ENCODE measurements at regions not wholly inside any gene's neighbourhood (a gene's known extent, or its start where the extent isn't known, plus 50 kb on each side); places are given as distances from the start of the nearest gene placed in this dataset.

DNA sequence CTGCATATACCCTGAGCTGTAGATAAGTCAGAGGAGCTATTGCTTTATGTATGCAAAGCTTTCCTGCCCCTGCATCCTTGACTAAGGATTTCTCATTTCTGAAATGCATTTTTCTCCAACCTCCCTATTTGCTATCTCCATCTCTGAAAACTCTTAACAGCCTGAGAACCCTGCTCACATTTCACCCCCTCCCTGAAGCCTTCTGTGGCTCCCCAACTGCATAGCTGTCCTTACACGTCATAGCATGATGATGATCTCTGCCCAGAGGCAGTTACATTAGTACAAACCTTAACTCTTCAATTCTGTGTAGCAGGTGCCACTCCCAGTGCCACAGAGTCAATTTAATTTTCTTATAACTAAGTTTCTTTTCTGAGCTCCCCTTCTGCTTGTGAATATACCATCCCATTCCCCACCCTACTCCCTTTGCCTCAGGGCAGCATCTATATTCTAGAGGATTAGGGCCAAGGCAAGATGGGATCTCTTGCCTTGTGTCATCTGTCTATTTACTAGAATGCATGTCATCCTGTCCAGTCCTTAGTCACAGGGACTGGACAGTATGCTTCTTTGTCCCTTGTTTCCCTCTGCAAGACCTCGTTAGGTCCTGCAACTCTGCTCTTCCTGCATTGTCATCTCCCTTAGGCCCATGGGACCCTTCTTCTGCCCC is 149.7 kb upstream of the SPRY4 start:
- DNase-seq (ENCODE audit: low read depth in 2 of 2): no peak

DNA sequence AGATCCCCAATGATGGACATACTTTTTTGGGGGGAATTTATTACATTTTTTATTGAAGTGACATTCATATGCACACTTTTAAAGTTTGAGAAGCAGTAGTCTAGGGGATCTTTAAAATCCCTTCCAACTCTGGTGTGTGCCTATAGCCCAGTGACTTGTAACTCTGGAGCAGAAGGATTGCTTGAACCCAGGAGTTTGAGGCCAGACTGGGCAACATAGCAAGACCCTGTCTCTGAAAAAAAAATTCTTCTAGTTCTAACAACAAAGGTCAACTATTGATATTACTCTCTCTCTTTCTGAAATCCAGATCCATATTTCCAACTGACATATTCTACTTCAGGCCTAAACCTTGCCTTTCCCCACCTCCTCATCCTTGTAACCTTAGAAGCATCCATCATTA is 148.2 kb upstream of the SPRY4 start:
- no peak for DNase-seq (ENCODE audit: low read depth in 2 of 2)

DNA sequence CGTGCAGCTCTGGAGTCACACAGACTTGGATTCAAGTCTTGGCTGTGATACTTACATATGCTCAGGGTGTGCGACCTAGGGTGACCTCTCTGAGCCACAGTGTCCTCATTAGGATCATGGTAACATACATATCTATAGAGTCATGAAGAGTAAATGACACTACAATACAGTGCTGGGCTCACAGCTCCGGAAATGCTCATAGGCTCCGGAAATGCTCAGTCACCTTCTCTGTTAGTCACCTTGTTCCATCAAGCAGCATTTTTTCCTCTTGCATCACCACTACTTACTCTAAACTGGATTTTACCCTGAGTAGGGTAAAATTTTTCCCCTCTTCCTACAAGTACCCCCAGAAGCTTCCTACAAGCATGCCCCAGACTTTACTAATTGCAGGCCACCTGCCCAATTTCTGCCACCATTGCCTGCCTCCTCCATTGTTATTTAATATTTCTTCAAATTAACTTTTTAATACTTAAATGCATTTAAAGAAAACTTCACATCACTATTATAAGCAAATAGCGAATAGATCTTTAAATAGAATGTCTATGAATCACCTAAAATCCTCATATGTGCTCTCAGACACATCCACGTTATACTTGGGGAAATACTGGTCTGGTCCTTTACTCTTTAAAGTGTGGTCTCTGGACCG is 147.6 kb upstream of the SPRY4 start:
- DNase-seq (ENCODE audit: low read depth in 2 of 2): peak; percentile 15 to 39

DNA sequence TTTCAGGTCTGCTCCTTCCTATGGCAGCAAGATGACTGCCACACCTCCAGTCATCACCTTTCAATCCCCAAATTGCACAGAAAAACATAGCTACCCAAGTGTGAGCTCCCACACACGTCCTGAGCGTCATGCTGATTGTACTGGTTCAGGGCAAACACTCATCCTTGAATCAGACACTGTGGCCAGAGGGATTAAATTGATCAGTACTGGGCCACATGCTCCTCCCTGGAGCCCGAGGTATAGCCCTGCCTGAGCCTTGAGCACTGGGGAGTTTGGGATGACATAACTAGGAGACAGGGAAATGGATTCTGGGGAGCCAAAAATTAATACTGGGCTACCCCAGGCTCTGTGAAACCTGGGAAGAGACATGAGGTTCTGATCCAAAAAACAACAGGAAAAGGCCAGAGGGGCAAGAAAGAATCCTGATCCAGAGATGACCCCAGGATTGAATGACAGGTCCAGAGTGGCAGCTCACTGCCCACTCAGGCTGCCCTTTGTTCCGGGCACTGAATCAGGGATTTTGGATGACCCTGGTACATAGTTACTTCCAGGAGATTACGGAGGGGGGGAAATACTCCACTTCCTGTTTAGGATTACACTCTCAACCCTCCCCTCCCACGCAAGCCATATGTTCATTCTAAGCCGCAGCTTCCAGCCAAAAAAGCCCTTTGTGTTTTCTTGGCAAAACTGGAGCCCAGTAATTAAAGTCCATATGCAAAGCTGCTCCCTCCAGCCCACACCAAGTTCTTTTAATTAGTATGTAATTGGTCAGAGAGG is 141.6 kb upstream of the SPRY4 start:
- DNase-seq (ENCODE audit: low read depth in 2 of 2): no peak

DNA sequence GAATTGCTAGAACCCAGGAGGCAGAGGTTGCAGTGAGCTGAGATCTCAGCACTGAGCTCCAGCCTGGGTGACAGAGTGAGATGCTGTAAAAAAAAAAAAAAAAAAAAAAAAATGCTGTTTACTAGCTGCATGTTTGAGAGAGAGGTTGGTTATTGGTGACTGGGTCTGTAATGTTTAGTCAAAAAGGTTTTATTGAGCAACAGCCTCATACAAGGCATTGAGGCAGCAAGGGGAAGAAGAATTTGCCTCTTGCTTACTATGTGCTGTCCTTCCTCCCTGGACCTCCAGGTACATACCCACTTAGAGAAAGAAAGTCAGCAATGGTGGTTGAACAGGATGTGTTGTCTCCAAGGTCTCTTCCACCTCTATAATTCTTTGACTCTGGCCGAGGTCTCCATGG is 140.7 kb upstream of the SPRY4 start:
- DNase-seq (ENCODE audit: low read depth in 2 of 2): no peak

DNA sequence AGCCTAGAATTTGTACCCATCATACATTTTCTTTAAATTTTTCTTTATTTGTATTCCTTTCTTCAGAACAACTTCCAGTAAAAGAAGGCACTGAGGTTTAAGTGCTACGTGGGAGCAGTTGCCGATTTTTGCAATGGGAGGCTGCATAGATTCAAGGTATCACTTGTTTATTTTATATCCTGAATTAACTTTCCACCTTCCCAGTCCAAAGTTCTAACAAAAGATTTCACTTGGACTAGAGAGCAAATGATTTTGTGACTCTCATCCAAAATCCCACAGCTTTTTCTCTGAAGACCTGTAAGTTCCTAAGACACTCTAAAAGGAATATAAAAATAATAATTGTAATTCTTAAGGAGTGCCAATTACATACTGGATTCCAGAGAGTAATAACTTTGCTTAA is 139.1 kb upstream of the SPRY4 start:
- DNase-seq (ENCODE audit: low read depth in 2 of 2): no peak

DNA sequence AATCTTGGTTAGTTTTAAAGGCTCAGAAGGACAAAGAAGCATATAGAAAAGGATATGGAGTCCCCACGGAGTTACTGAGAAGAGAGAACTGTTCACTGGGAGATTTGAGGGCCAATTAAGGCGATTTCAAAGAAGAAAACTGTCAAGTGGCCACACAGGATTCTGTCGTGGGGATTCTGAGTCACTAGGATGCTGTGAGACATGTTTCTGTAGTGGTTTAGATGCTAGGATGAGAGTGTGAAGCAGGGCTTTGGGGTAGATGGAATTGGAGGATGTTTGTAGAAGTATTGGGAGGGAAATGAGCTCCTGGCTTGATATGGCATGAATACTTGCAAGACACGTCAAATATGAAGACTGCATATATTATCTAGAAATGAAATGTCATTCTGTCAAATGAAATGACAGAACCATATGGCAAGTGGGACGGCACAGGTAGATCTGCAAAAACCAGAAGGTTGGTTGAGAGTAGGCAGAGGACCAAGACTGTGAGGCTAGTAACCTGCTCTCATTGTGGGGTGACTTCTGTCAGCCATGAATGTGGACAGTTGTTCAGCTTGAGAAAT is 136.3 kb upstream of the SPRY4 start:
- DNase-seq (ENCODE audit: low read depth in 2 of 2): no peak

DNA sequence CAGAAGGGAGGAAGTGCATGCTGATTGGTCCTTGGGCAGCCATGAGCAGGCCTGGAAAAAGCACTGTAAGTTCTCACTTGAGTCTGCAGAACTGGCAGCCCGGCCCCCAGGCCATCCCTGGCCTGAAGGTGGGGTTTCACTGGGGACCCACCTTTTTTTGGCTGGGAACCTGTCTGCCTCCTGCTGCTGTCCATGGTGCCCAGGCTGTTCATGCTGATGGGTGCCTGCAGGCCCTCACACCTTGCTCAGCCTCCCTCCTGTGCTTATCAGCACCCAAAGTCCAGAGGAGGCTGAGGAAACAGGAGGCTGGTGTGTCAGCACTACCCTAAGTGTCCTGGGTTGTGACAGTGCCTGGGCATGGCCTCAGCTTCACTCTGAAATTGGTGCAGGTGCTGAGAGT is 134.4 kb upstream of the SPRY4 start:
- no peak for DNase-seq (ENCODE audit: low read depth in 2 of 2)

DNA sequence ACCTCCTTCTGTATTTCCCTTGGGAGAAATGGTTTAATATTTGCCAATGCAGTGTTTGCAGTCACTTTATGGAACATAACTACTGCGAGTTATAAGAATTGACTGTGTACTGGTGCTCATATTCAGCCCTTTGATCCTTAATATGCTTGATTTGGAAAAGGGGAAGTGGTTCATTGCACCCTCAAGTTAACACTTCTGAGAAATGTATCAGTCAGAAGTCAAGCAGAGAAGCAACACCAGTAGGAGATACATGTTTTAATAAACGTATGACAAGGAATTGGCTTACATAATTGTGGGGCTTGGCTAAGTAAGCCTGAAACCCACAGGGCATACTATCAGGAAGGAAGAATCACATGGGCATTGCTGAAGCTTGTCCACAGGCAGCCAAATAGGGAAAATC is 131.0 kb upstream of the SPRY4 start:
- DNase-seq (ENCODE audit: low read depth in 2 of 2): no peak

DNA sequence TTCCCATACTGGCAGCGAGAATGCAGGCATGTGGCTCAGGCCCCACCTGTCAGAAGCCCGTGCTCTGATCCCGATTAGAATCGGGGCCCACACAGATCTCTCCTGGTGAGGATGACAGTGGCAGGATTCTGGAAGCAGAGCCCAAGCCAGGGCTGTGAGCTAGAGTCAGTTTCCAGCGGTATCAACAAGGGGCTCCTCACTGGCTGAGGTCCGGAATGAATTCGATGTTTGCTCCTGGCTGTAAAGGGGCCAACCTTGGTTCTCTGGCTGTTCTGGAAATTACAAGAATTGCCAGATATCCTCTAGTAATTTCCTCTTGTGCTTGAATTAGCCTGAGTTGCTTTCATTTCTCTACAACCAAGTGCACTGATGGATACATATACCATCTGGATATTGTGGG is 129.1 kb upstream of the SPRY4 start:
- DNase-seq (ENCODE audit: low read depth in 2 of 2): no peak

DNA sequence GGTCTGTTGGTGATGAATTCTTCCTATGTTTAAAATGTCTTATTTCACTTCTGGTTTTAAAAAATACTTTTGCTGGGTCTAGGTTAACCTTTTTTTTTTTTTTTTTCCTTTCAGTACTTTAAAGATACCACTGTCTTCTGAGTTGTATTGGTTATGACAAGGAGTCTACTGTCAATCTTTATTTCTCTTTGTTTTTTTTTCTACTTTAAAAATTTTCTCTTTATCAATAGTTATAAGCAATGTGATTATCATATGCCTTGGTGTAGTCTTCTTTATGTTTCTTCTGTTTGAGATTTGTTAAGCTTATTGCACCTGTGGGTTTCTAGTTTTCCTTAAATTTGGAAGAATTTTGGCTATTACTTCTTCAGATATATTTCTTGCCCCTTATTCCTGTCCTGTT is 125.6 kb upstream of the SPRY4 start:
- DNase-seq (ENCODE audit: low read depth in 2 of 2): no peak

DNA sequence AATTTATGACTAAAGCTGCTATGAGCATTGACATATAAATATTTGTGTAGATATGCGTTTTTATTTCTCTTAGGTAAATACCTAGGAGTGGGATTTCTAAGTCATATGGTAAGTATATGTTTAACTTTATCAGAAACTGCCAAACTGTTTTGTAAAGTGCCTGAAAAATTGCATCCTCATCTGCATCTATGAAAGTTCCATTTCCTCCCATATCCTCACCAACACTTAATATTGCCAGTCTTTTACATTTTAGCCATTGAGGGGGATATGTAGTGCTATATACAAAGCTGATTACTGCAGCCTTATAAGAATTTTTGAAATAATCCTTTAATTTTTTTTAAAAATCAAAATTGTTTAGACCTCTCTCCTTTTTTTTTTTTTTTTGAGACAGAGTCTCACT is 123.1 kb upstream of the SPRY4 start:
- no peak for DNase-seq (ENCODE audit: low read depth in 2 of 2)

DNA sequence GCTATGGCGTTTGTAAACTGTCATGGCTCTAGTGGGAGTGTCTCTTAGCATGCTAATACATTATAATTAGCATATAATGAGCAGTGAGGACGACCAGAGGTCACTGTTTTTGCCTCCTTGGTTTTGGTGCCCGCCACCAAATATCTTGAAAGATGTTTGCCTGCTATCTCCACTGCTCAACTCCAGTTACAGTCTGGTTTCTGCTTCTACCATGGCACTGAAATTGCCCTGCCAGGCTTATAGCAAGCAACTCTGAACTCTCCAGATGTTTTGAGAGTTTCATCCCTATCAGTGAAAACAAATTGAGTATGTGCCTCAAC is 122.1 kb upstream of the SPRY4 start:
- DNase-seq (ENCODE audit: low read depth in 2 of 2): no peak

DNA sequence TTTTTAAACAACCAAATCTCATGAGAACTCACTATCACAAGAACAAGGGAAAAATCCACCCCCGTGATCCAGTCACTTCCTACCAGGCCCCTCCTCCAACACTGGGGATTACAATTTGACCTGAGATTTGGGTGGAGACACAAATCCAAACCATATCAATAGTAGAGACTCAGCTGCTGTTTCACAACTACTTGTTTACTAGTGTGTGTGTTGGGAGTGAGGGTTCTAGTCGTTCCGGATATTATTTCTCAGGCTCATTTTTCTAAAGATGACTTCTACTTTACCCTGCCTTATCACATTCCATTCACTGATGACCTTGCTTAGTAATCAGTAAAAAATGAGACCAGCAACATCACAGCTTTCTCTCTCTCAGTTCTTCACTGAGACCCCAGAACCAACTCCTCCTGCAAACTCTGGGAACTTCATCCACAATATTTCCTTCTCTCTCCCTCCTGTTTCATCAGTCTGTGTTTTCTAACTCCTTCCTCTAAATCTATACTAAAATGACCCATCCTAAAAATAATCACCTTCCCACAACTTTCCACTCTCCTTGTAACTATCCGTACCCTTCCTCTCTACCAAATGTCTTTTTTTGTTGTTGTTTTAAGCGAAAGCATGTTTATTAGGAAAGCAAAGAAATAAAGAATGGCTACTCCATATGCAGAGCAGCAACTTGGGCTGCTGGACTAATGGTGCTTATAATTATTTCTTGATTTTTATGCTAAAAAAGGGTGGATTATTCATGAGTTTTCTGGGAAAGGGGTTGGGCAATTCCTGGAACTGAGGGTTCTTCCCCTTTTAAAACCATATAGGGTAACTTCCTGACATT is 121.5 kb upstream of the SPRY4 start:
- no peak for DNase-seq (ENCODE audit: low read depth in 2 of 2)

DNA sequence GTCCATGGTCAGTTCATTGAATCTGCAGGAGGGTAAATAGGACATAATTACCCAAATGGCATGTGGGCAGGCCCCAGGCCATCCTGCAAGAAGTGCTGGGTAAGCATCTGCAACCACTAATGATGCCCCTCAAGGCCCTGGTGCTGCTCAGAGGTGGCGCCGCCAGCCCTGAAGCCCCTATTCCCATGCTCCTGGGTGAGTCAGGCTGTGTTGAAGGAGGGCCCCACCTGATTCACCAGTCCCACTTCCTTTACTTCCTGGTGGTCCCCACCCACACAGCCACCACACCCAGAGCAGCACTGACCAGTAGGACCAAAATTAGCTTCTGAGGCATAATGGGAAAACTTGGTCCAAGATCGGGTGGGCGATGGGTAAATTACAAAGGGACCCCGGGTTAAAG is 120.4 kb upstream of the SPRY4 start:
- no peak for DNase-seq (ENCODE audit: low read depth in 2 of 2)

DNA sequence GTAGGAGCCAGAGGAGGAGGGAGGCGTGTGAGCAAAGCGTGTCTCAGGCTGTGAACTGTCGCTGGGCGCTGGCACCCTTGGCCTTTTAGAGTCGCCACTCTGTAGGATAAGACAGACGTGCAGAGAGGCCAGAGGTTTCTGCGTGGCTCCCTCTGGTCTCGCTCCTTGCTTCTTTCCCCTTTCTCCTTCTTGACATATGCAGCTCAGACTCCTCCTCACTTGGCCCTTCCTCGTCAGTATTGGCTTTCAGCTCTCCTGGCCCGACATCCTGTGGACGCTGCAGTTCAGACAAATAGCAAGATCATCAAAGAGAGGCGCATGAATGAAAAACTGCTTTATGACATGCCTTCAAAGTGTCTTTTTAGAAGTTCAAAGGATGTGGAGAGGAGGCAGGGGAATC is 116.8 kb upstream of the SPRY4 start:
- no peak for DNase-seq (ENCODE audit: low read depth in 2 of 2)

DNA sequence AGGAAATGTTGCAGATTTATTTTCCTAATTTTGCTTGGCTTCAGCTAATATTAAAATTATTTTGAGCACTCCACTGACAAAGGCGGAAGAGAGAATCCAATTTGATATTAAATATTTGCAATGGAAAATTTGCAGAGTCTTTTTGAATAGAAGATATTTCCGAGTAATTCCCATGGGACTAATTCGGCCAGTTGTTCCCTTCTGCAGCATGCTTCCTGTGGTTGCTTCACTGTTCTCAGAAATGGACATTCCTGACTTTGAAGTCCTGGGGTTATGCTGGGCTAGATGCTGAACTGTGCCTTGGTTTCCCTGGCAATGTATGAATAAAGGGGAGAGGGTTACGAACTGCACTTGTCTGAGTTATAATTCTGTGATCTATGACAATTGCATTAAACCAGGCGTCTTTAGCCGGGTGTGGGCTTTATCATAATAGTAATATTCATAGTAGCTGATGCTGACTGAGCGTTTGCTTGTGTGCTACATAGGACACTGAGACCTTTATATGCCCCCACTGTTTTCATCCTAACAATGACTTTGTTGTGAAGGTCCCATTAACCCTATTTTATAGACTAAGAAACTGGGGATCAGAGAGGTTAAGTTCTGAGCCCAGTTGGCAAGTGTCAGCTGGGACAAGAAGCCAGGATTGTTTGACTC is 114.5 kb upstream of the SPRY4 start:
- no peak for DNase-seq (ENCODE audit: low read depth in 2 of 2)

DNA sequence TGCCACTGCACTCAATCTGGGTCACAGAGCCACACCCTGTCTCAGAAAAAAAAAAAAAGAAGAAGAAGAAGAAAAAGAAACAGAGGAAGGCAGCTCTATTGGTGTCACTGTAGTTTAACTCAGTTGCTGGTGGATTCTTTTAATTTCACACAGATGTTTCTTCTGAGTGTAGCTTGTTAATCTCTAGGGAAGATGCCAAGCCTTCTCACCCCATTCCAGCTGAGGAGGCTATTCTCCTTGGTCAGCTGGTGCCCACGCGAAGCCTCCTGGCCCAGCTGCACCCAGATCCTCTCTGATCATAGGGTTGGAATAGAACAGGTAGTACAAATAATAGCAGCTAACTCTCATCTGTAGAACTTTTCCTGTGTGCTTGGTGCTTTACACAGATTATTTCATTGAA is 113.8 kb upstream of the SPRY4 start:
- no peak for DNase-seq (ENCODE audit: low read depth in 2 of 2)

DNA sequence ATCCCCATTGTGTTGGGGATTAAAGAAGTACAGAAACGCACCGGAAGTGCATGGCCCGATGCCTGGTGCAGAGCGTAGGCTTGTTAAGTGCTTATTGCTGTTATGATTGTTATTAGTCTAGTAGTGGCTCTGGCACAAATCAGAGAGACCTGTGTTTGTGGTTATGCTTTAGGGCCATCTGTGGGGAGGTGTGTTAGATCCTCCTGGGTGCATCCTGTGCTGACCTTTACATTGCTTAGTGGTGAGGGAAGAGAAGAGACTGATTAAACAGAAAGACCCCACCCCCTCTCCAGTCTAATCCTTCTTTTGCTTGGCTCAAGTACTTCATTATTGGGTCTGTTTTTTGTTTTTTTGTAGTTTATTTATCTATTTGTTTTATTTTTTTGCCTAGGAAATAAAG is 112.7 kb upstream of the SPRY4 start:
- no peak for DNase-seq (ENCODE audit: low read depth in 2 of 2)

DNA sequence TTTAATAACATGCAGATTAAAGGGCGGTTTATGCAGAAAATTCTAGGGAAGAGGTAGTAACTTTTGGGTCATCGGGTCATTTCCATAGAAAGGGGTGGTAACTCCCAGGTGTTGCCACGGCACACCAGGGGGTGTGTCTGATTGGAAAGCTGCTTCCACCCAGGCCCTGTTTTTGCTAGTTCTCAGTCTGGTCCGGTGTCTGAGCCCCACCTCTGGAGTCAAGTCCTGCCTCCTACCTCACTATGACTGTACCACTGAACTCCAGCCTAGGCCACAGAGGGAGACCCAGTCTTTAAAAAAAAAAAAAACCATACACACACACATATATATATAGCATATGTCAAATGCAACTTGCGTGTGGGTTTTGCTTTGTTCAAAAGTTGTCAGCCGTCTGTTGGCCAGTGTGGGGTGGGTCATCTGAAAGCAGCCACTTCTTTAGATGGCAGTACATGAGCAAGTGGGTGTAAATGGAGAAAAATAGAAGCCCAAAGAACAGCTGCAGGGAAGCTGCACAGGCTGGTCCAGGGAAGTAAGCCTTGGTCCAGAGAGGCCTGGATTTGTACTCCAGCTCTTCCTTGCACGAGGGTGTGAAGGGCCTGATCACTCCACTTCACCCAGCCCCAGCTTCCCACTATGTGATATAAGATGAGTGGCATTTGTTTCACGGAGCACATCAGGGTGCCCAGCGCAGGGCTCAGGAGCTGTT is 110.7 kb upstream of the SPRY4 start:
- no peak for DNase-seq (ENCODE audit: low read depth in 2 of 2)

DNA sequence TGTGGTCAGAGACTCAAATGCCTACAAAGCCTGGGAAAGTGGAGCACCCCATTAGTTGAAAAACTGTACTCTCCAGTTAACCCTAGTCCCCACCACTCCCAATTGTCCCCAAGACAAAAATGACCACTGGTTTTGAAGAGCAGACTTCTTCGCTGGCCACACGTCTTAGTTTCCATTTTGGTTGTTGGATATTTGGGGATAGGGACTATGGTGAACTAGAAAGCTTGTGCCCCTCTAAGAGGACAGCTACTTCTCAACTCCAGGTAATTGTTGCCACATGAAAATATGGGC is 109.4 kb upstream of the SPRY4 start:
- DNase-seq (ENCODE audit: low read depth in 2 of 2): no peak

Data from stimulated activated CD4-positive, alpha-beta T cell treated with anti-CD3 and anti-CD28 coated beads, Interleukin-12 subunit alpha, Interleukin-12 subunit beta, amount 100 ng/mL, for 24 hours (primary cell).